Mesothelial cell of epicardium (in vitro differentiated cells): ENCODE measurements at regions not wholly inside any gene's neighbourhood (a gene's known extent, or its start where the extent isn't known, plus 50 kb on each side); places are given as distances from the start of the nearest gene placed in this dataset.

ENCODE experiments used
- DNase-seq, 2 experiments: peaks; one replicate each; pipeline ENCODE4 v3.0.0; 2021; ENCODE audit warnings: low spot score in 2 of 2; ENCODE audit not compliant: unreplicated experiment in 2 of 2
- H3K27ac Mint-ChIP-seq: 2 replicates; pipeline ENCODE4 v1.8.0; 2021; ENCODE audit warnings: mixed read lengths
- H3K27me3 Mint-ChIP-seq: 2 replicates; pipeline ENCODE4 v1.8.0; 2021; ENCODE audit warnings: low read depth, mixed read lengths
- H3K36me3 Mint-ChIP-seq: 2 replicates; pipeline ENCODE4 v1.8.0; 2021; ENCODE audit warnings: mixed read lengths
- H3K4me1 Mint-ChIP-seq: 2 replicates; pipeline ENCODE4 v1.8.0; 2021; ENCODE audit warnings: mixed read lengths
- H3K4me3 Mint-ChIP-seq: 2 replicates; pipeline ENCODE4 v1.8.0; 2021; ENCODE audit warnings: mild to moderate bottlenecking, moderate library complexity, mixed read lengths
- H3K9me3 Mint-ChIP-seq: 2 replicates; pipeline ENCODE4 v1.8.0; 2021; ENCODE audit warnings: mixed read lengths
- CTCF ChIP-seq: fragments of 200-600 bp; sonication (generic); IDR thresholded peaks from one replicate; pipeline ENCODE4 v1.5.0; 2021; ENCODE audit warnings: antibody characterized with exemption; ENCODE audit not compliant: unreplicated experiment

- no peaks in the 10 kb centered on the region for H3K9me3 Mint-ChIP-seq
- no peak overlapping the region for H3K4me3 Mint-ChIP-seq
- no peaks in the 10 kb centered on the region for H3K36me3 Mint-ChIP-seq
- H3K27me3 Mint-ChIP-seq = no peaks in the 10 kb centered on the region
- no peak overlapping the region for H3K27ac Mint-ChIP-seq
- H3K4me1 Mint-ChIP-seq = no peaks in the 10 kb centered on the region
- TF ChIP-seq CTCF = no peak
- DNase-seq = no peak
These were observed 1163.1 kb upstream of the MIR17HG start for GRCh38 chr13:90184355-90184754.

GRCh38 chr13:90185734-90186133 is 1161.8 kb upstream of the MIR17HG start:
- no peak overlapping the region for H3K27ac Mint-ChIP-seq
- no peaks in the 10 kb centered on the region for H3K36me3 Mint-ChIP-seq
- no peak overlapping the region for H3K4me3 Mint-ChIP-seq
- TF ChIP-seq CTCF = no peak
- H3K27me3 Mint-ChIP-seq = no peaks in the 10 kb centered on the region
- no peak for DNase-seq
- no peaks in the 10 kb centered on the region for H3K4me1 Mint-ChIP-seq
- H3K9me3 Mint-ChIP-seq = no peaks in the 10 kb centered on the region

GRCh38 chr13:90187478-90188350 is 1159.8 kb upstream of the MIR17HG start:
- DNase-seq = no peak
- Mint-ChIP-seq H3K4me3 (no peak overlapping the region), H3K27me3 (no peaks in the 10 kb centered on the region), H3K9me3 (no peaks in the 10 kb centered on the region), H3K36me3 (no peaks in the 10 kb centered on the region), H3K27ac (no peak overlapping the region), H3K4me1 (no peaks in the 10 kb centered on the region)
- no peak for TF ChIP-seq CTCF

- no peaks in the 10 kb centered on the region for H3K27me3 Mint-ChIP-seq
- H3K4me3 Mint-ChIP-seq = no peak overlapping the region
- no peak for TF ChIP-seq CTCF
- no peak overlapping the region for H3K27ac Mint-ChIP-seq
- no peaks in the 10 kb centered on the region for H3K36me3 Mint-ChIP-seq
- DNase-seq = no peak
- H3K9me3 Mint-ChIP-seq = no peaks in the 10 kb centered on the region
- no peaks in the 10 kb centered on the region for H3K4me1 Mint-ChIP-seq
These were observed 1159.2 kb upstream of the MIR17HG start for GRCh38 chr13:90188351-90188636.

- Mint-ChIP-seq H3K4me3 (no peak overlapping the region), H3K9me3 (peaks cover 24% of the 10 kb centered on the region), H3K27me3 (no peaks in the 10 kb centered on the region), H3K4me1 (peaks cover 11% of the 10 kb centered on the region), H3K27ac (no peak overlapping the region), H3K36me3 (peaks cover 11% of the 10 kb centered on the region)
- TF ChIP-seq CTCF = no peak
- no peak for DNase-seq
These were observed 1149.8 kb upstream of the MIR17HG start for GRCh38 chr13:90197722-90198121.
